Skeletal muscle satellite cell (primary cell): ENCODE measurements at regions not wholly inside any gene's neighbourhood (a gene's known extent, or its start where the extent isn't known, plus 50 kb on each side); places are given as distances from the start of the nearest gene placed in this dataset.
"Not testable (repeated sequence)": the region's sequence is repeated elsewhere in the genome, so short reads cannot be mapped to it uniquely, and the experiment has no call there.

ENCODE experiments used
- H3K27me3 ChIP-seq: 2 replicates; pipeline ENCODE4 v1.7.0; 2013; ENCODE audit warnings: low read length; ENCODE audit not compliant: control insufficient read depth, insufficient read depth
- H3K36me3 ChIP-seq: 2 replicates; pipeline ENCODE4 v1.7.0; 2013; ENCODE audit warnings: mild to moderate bottlenecking, control low read depth, low read length; ENCODE audit not compliant: insufficient read depth
- H3K4me1 ChIP-seq: 2 replicates; pipeline ENCODE4 v1.7.0; 2013; ENCODE audit warnings: low read length; ENCODE audit not compliant: control insufficient read depth, insufficient read depth
- H3K4me2 ChIP-seq: 2 replicates; pipeline ENCODE4 v1.7.0; 2013; ENCODE audit warnings: mild to moderate bottlenecking, low read length
- H3K4me3 ChIP-seq: 2 replicates; pipeline ENCODE4 v1.7.0; 2013; ENCODE audit warnings: low read length
- H3K9ac ChIP-seq: 2 replicates; pipeline ENCODE4 v1.7.0; 2013; ENCODE audit warnings: mild to moderate bottlenecking, low read depth, low read length, moderate library complexity
- H3K9me3 ChIP-seq: replicated peaks from 2 replicates; pipeline ENCODE4 v1.7.0; 2013; ENCODE audit warnings: mild to moderate bottlenecking, control low read depth, low read length

DNA sequence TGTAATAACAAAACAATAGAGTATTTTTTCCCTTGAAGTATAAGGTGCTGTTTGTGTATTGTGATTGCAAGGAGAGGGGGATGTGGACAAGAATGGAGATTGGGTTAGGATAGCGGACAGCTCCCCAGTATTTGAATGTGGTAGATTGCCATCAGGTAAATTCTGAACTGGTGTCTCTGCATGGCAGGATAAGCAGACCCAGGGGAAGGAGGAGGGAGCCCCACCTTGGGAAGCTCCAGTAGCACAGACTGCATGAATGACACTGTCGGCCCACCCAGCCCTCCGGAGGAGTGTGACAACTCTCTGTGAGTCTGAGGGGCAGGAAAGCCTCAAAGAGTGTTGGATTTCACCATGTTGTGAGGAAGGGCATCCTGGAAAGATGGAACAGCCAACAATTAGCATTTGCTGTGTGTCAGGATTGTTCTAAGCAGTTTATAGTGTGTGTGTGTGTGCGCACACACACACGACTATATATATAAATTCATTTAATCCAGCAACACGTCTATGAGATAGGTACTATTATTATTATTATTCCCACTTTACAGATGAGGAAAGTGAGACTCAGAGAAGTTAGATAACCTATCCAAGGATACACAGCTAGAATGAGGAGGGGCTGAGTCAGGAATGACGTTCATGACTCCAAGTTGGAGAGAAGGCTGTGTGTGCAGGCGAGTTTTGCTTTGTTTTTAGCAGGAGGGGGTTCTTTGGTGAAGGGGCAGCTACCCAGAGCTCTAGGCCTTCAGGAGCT is 63.4 kb upstream of the LCTL start:
- Histone ChIP-seq H3K4me3 (no peak overlapping the region), H3K9me3 (no peaks in the 10 kb centered on the region), H3K9ac (no peak overlapping the region), H3K36me3 (no peaks in the 10 kb centered on the region), H3K4me1 (no peaks in the 10 kb centered on the region), H3K4me2 (no peak overlapping the region), H3K27me3 (peaks cover 8% of the 10 kb centered on the region)

DNA sequence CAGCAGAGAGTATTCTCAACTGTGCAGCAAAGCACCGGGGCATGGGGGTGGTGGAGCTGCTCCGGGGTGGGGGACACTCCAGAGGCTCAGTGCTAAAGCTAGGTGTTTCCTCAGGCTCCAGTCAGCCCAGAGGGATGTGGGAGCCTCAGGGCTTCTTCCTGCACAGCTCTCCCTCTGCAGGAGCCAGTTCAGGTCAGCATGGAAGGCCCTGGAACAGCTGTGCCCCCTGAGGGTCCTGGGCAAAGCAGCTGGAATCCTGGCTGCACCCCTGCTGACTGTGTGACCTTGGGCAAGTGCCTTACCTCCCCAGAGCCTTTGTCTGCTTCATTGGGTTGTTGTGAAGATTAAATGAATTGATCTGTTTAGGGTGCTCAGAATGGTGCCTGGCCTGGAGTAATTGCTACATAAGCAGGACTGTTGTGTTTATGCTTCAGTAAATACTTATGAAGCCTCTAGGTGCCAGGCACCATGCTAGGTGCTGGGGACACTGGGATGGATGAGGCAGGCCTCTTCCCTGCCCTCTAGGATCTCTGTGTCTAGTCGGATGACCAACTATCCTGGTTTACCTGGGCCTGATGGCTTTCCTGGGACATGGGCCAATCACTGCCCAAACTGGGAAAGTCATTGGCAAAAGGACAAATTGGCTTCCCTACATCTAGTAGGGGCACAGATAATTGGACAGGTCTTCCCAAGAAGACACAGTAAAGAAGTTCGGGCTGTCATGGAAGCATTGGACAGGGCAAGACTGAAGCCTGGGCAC is 64.2 kb upstream of the LCTL start:
- no peaks in the 10 kb centered on the region for H3K36me3 ChIP-seq
- no peak overlapping the region for H3K4me3 ChIP-seq
- H3K27me3 ChIP-seq, result peaks cover 9% of the 10 kb centered on the region
- no peak overlapping the region for H3K9ac ChIP-seq
- no peak overlapping the region for H3K4me2 ChIP-seq
- no peaks in the 10 kb centered on the region for H3K9me3 ChIP-seq
- no peaks in the 10 kb centered on the region for H3K4me1 ChIP-seq

- no peaks in the 10 kb centered on the region for H3K36me3 ChIP-seq
- H3K4me3 ChIP-seq, result no peak overlapping the region
- no peak overlapping the region for H3K9ac ChIP-seq
- peaks cover 12% of the 10 kb centered on the region for H3K27me3 ChIP-seq
- H3K4me2 ChIP-seq, result no peak overlapping the region
- H3K9me3 ChIP-seq, result no peaks in the 10 kb centered on the region
- H3K4me1 ChIP-seq, result no peaks in the 10 kb centered on the region
Observed at GRCh38 chr15:66630801-66631351, 65.1 kb upstream of the LCTL start.

DNA sequence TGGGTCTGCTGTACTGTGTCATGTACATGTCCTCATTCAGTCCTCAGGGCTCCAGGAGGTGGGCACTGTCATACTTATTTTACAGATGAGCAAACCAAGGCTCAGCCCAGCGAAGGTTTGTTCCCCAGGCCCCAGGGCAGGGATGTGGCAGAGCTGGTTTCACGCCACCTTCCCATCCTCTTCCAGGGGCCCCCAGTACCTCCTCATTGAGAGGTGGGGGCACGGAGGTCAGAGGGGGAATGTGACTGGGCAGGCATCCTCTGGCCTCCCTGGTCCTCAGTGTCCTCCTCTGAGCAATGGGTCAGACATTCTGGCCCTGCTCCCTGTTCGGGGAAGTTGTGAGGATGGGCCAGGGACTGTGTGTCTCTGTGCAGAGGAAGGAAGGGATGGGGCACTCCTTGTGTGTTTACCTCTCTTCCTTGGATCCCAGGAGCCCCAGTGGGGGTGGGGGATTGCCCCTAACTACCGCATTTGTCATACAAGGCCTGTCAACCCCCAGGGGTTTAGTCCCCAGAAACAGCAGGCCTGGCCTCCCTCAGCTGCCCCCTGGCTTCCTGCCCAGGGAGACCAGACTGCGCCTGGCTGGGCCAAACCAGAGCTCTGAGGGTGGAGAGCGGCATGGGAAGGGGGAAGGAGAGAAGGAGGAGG is 65.9 kb upstream of the LCTL start:
- Histone ChIP-seq H3K36me3 (no peaks in the 10 kb centered on the region), H3K4me1 (no peaks in the 10 kb centered on the region), H3K27me3 (peaks cover 13% of the 10 kb centered on the region), H3K9me3 (no peaks in the 10 kb centered on the region), H3K4me2 (no peak overlapping the region), H3K4me3 (no peak overlapping the region), H3K9ac (no peak overlapping the region)

DNA sequence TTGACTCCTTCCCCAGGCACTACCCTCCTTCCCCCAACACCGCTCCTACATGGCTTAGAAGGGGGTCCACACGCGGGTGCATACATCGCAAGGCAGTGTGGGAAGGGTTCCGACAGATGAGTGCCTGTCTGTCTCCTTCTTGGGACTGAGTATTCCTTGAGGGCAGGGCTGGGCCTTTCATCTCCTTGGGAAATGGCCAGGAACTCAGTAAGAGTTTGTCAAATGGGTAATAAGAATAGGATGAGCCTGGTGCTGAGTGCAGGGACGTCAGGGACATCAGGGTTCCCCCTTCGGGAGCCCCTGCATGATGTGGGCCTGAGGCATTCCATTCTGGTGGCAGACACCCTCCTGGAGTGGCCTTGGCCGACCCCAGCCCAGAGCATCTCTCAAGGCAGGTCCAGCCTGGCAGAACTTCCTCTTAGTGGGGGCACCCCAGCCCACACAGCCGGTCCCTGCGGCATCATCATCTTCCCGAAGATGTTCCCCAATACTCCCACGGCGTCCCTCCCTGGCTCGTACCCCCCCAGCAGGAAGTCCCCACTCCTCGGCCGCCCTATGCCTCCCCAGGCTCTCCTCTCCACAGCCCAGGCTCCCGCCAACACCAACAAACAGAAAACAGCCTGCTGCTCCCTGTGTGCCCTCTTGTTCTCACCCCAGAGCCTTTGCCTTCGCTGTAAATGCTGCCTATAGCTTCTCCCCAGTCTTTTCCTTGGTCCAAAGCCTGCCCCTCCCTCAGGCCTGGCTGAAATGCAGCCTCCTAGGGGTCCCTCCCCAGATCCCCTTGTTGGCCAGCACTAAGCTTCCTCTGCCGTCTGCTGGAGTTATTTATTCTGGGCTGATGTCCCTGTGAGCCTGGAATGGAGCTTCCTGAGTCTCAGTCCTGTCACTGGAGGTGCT is 67.5 kb upstream of the LCTL start:
- Histone ChIP-seq H3K4me3 (no peak overlapping the region), H3K4me1 (no peaks in the 10 kb centered on the region), H3K36me3 (no peaks in the 10 kb centered on the region), H3K9ac (no peak overlapping the region), H3K27me3 (peaks cover 13% of the 10 kb centered on the region), H3K4me2 (no peak overlapping the region), H3K9me3 (no peaks in the 10 kb centered on the region)

DNA sequence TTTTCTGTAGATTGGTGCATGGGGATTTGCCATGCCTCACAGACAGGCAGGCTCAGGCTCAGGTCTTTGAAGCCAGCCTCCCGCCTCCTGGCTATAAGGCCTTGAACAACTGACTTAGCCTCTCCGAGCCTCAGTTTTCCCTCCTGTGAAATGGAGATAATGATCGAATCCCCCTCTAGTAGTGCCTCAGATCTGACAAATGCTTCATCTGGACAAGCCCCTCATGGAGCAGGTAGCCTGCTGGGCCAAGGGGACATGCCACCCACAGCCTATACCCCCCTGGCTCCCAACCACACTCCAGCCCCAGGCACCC is 68.1 kb upstream of the LCTL start:
- peaks cover under 1% of the 10 kb centered on the region for H3K4me1 ChIP-seq
- H3K27me3 ChIP-seq, result peaks cover 12% of the 10 kb centered on the region
- H3K9ac ChIP-seq, result no peak overlapping the region
- no peaks in the 10 kb centered on the region for H3K9me3 ChIP-seq
- H3K4me2 ChIP-seq, result no peak overlapping the region
- no peaks in the 10 kb centered on the region for H3K36me3 ChIP-seq
- no peak overlapping the region for H3K4me3 ChIP-seq

DNA sequence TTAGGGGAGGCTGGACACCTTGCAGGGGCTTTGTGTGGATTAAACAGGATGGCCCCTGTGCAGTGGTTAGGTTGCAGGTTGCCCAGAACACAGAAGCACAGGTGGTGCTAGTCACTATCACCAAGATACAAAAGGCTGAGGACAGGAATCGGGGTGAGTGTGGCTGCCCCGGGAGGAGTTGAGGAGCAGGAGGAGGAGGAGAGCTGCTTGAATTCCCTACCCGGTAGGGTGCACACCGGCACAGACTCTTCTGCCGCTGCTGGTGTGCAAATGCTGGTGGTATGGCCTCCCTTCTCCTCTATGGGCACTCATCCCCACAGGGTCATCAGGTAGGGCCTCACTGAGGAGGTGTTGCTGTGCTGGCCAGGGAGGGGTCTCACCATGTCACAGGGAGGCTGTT is 67.5 kb upstream of the SMAD6 start:
- H3K4me2 ChIP-seq, result no peak overlapping the region
- no peak overlapping the region for H3K4me3 ChIP-seq
- peaks cover 7% of the 10 kb centered on the region for H3K4me1 ChIP-seq
- no peaks in the 10 kb centered on the region for H3K36me3 ChIP-seq
- H3K27me3 ChIP-seq, result peaks cover 9% of the 10 kb centered on the region
- no peak overlapping the region for H3K9ac ChIP-seq
- no peaks in the 10 kb centered on the region for H3K9me3 ChIP-seq

DNA sequence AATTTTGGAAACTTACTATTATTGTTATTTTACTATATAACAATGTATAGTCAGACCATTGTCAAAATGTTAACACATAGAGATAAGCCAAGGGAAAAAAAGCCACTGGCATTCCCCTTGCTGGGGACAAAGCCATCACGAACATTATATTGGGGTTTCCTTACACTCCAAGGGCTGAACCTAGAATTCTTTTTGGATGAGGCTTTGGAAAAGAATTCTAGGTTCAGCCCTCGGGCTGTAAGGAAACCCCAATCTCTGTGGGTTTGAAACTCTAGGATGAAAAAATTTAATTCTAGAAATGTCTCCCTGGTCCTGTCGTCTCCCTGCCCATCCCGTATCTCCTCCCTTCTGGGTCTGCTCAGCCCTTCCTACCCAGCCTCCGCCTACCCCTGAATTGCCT is 67.0 kb upstream of the SMAD6 start:
- no peak overlapping the region for H3K4me3 ChIP-seq
- no peaks in the 10 kb centered on the region for H3K36me3 ChIP-seq
- H3K9ac ChIP-seq, result no peak overlapping the region
- H3K9me3 ChIP-seq, result no peaks in the 10 kb centered on the region
- H3K27me3 ChIP-seq, result peaks cover 9% of the 10 kb centered on the region
- H3K4me1 ChIP-seq, result peaks cover 11% of the 10 kb centered on the region
- no peak overlapping the region for H3K4me2 ChIP-seq

GRCh38 chr15:66635817-66636216 is 66.2 kb upstream of the SMAD6 start:
- Histone ChIP-seq H3K9ac (no peak overlapping the region), H3K4me3 (no peak overlapping the region), H3K27me3 (peaks cover 9% of the 10 kb centered on the region), H3K36me3 (no peaks in the 10 kb centered on the region), H3K9me3 (no peaks in the 10 kb centered on the region), H3K4me1 (peaks cover 12% of the 10 kb centered on the region), H3K4me2 (no peak overlapping the region)

DNA sequence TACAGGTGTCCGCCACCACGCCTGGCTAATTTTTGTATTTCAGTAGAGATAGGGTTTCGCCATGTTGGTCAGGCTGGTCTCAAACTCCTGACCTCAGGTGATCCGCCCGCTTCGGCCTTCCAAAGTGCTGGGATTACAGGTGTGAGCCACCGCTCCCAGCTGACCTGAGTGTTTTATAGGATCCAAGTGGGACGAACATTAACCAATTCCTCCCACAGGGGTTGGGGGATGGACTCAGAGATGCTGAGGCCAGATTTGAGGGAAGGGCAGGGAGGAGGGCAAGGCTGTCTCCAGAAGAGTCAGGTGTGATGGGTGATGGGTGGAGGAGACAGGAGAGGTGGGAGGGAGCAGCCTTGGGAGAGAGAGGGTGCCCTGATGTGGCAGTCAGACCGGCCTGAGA is 65.0 kb upstream of the SMAD6 start:
- H3K4me3 ChIP-seq, H3K27me3 ChIP-seq, H3K9ac ChIP-seq, H3K36me3 ChIP-seq, H3K4me2 ChIP-seq, H3K9me3 ChIP-seq: not testable (repeated sequence)
- H3K4me1 ChIP-seq, result peaks cover 12% of the 10 kb centered on the region

DNA sequence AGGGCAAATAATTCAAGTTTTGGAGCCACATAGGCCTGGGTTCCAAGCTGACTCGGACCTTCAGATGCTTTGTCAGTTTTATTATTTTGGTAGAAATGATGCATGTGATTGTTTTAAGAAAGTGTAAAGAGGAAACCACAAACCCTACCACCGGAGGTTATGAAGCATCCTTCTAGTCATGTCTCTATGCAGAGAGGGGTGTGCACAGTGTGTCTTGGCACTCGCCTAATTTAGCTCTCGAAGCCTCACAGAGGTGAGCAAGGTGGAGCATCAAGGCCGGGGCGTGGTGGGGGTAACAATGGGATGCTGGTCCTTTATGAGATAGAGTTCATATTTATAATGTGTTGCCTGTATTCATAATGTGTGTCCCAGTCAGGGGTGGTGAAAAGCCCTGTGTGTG is 63.7 kb upstream of the SMAD6 start:
- Histone ChIP-seq H3K4me1 (peaks cover 12% of the 10 kb centered on the region), H3K36me3 (no peaks in the 10 kb centered on the region), H3K4me3 (no peak overlapping the region), H3K27me3 (peaks cover 6% of the 10 kb centered on the region), H3K4me2 (no peak overlapping the region), H3K9me3 (no peaks in the 10 kb centered on the region), H3K9ac (no peak overlapping the region)
